ENCODE measurements at regions not wholly inside any gene's neighbourhood (a gene's known extent, or its start where the extent isn't known, plus 50 kb on each side); places are given as distances from the start of the nearest gene placed in this dataset.

DNA sequence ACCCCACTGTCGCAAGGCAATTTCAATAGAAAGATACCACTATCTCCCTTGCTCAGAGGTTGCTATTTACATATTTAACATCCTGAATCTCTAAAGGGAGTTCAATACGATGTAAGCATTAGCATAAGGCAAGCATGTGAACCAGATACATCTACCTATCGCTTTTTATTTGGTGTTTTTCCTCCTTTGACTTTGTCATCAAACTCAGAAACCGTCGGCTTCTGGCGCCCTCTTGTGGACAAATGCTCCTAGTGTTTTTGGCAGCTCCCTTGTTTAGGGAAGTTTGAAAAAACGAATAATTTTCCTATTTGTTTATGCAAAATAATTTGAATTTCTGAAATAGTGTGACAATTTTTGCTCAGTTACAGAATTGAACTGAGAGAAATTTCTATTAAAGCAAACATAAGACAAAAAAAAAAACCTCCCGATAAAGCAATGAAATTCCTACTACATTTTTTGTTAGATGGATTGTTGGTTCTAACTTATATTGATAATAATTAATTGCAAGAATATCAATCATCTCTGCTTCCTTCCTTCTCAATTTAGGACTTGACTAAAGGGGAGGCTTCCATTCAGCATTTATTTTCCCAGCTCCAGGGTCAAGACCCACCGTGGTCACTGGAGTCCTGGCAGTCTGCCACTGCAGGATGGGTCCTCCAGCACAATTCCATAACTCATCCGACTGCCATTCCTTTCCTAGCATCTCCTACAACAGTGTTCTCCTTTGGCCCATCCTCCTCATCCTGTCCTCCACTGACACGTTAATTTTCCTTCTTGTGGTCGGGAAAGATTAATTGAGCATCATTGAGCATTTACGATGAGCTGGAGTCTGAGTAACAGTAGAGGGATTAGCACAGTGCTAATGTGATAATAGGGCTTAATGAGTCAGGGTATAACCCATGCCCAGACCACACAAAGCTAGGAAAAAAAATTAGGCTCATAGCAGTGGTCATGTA lies 131.8 kb upstream of the CHD1 start:
- no peak overlapping the region for H4K8ac ChIP-seq (ENCODE audit: low read depth, low read length)
- no peak overlapping the region for H3K4me2 ChIP-seq (ENCODE audit: insufficient read depth, low read length, poor library complexity, severe bottlenecking)
- WGBS, 2 donors (ENCODE audit: extremely low coverage in 2 of 2, insufficient read length in 2 of 2, insufficient replicate concordance in 1 of 2) = no CpG with 5 or more reads among the region's 13 CpGs
- H3K23ac ChIP-seq (ENCODE audit: low read depth, low read length, poor library complexity) = no peak overlapping the region
- H2AK5ac ChIP-seq (ENCODE audit: low read depth, low read length) = no peak overlapping the region
- H2BK12ac ChIP-seq (ENCODE audit: low read length) = no peak overlapping the region
- H2AFZ ChIP-seq (ENCODE audit: low read length) = no peak overlapping the region
- H3K18ac ChIP-seq (ENCODE audit: low read length) = no peak overlapping the region
- H3K36me3 ChIP-seq (replicated peaks in 1 of 2; ENCODE audit: control insufficient read depth in 2 of 2, insufficient read depth in 2 of 2, low read length in 2 of 2) = no peaks in the 10 kb centered on the region
- no peak overlapping the region for H2BK120ac ChIP-seq (ENCODE audit: low read depth, low read length)
- no peak overlapping the region for H2BK5ac ChIP-seq (ENCODE audit: low read length)
- H3K4me1 ChIP-seq (ENCODE audit: control insufficient read depth in 2 of 2, insufficient read depth in 1 of 2, low read depth in 1 of 2, low read length in 2 of 2) = peaks cover 0 to 2% of the 10 kb centered on the region in 2 donors
- H2BK15ac ChIP-seq (ENCODE audit: low read length) = no peak overlapping the region
- H3K4me3 ChIP-seq (ENCODE audit: low read length in 2 of 2) = no peak overlapping the region
- no peaks in the 10 kb centered on the region for H3K79me1 ChIP-seq (ENCODE audit: low read depth, low read length)
- no peak overlapping the region for H3K9ac ChIP-seq (ENCODE audit: low read depth, low read length, poor library complexity)
- H3K27me3 ChIP-seq (ENCODE audit: control insufficient read depth in 3 of 3, insufficient read depth in 3 of 3, low read depth in 1 of 3, low read length in 3 of 3) = no peaks in the 10 kb centered on the region
- no peak overlapping the region for H3K27ac ChIP-seq (replicated peaks; ENCODE audit: low read length)
- H3K4ac ChIP-seq (ENCODE audit: low read length) = no peak overlapping the region
- no peak overlapping the region for H3K14ac ChIP-seq (ENCODE audit: low read length)
- no peaks in the 10 kb centered on the region for H3K9me3 ChIP-seq (replicated peaks in 1 of 2; ENCODE audit: control insufficient read depth in 2 of 2, insufficient read depth in 1 of 2, low read depth in 1 of 2, low read length in 2 of 2)
- no peak overlapping the region for H4K91ac ChIP-seq (ENCODE audit: low read depth, low read length, poor library complexity)
- peak; percentile 74 for DNase-seq (ENCODE audit: low spot score)

DNA sequence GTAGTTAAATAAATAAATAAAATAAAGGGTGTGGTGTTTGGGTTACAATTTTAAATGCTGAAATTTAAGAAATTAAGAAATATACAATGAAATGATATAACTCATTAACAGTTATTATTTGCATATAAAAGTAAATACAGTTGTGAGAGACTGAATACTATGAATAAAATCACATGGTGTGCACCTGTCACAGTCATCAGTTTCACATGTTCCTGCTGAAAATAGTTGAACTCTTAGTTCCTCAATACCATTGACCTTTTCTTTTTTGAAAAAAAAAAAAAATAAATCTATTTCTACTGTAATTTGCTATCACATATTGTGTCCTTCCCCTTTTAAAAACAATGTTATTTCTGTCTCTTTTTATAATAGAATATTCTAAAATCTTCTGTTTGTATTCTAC lies 130.9 kb upstream of the CHD1 start:
- H3K4me2 ChIP-seq (ENCODE audit: insufficient read depth, low read length, poor library complexity, severe bottlenecking) = no peak overlapping the region
- H2BK15ac ChIP-seq (ENCODE audit: low read length) = no peak overlapping the region

DNA sequence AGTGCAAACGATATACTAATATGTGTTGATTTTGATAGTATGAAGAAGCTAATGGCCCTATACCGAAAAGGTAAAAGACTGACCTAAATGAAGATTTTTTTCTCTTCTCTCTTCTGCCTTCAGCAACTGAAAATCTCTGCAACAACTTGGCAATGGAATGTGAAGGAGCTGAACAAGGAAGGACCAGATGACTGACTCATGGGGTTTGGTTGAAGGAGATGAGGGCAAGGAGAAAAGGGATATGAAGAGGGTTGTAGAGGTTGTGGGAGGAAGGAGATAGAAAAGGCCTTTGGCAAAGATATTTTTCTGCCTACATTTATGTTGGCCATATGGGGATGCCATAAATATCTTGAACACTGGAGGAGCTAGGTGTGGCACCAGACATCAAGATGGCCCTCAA lies 129.7 kb upstream of the CHD1 start:
- Histone ChIP-seq H3K23ac (ENCODE audit: low read depth, low read length, poor library complexity) (no peak overlapping the region), H3K4ac (ENCODE audit: low read length) (no peak overlapping the region), H3K4me1 (ENCODE audit: control insufficient read depth in 2 of 2, insufficient read depth in 1 of 2, low read depth in 1 of 2, low read length in 2 of 2) (peaks cover 0 to 2% of the 10 kb centered on the region in 2 donors), H2BK15ac (ENCODE audit: low read length) (no peak overlapping the region), H2AK5ac (ENCODE audit: low read depth, low read length) (no peak overlapping the region), H3K9me3 (replicated peaks in 1 of 2; ENCODE audit: control insufficient read depth in 2 of 2, insufficient read depth in 1 of 2, low read depth in 1 of 2, low read length in 2 of 2) (no peaks in the 10 kb centered on the region), H3K9ac (ENCODE audit: low read depth, low read length, poor library complexity) (no peak overlapping the region), H2BK5ac (ENCODE audit: low read length) (no peak overlapping the region), H3K4me2 (ENCODE audit: insufficient read depth, low read length, poor library complexity, severe bottlenecking) (no peak overlapping the region), H3K36me3 (replicated peaks in 1 of 2; ENCODE audit: control insufficient read depth in 2 of 2, insufficient read depth in 2 of 2, low read length in 2 of 2) (no peaks in the 10 kb centered on the region), H3K27me3 (ENCODE audit: control insufficient read depth in 3 of 3, insufficient read depth in 3 of 3, low read depth in 1 of 3, low read length in 3 of 3) (no peaks in the 10 kb centered on the region), H2BK120ac (ENCODE audit: low read depth, low read length) (no peak overlapping the region), H3K79me1 (ENCODE audit: low read depth, low read length) (no peaks in the 10 kb centered on the region), H4K91ac (ENCODE audit: low read depth, low read length, poor library complexity) (no peak overlapping the region), H2BK12ac (ENCODE audit: low read length) (no peak overlapping the region), H4K8ac (ENCODE audit: low read depth, low read length) (no peak overlapping the region), H2AFZ (ENCODE audit: low read length) (no peak overlapping the region), H3K18ac (ENCODE audit: low read length) (no peak overlapping the region), H3K14ac (ENCODE audit: low read length) (no peak overlapping the region), H3K27ac (replicated peaks; ENCODE audit: low read length) (no peak overlapping the region), H3K4me3 (ENCODE audit: low read length in 2 of 2) (no peak overlapping the region)
- no CpG with 5 or more reads among the region's 2 CpGs for WGBS, 2 donors (ENCODE audit: extremely low coverage in 2 of 2, insufficient read length in 2 of 2, insufficient replicate concordance in 1 of 2)
- no peak for DNase-seq (ENCODE audit: low spot score)

More for the DNA sequence above, 130.9 kb upstream of the CHD1 start:
- Histone ChIP-seq H2AK5ac (ENCODE audit: low read depth, low read length) (no peak overlapping the region), H2AFZ (ENCODE audit: low read length) (no peak overlapping the region), H4K8ac (ENCODE audit: low read depth, low read length) (no peak overlapping the region), H3K4me1 (ENCODE audit: control insufficient read depth in 2 of 2, insufficient read depth in 1 of 2, low read depth in 1 of 2, low read length in 2 of 2) (peaks cover 0 to 2% of the 10 kb centered on the region in 2 donors), H3K36me3 (replicated peaks in 1 of 2; ENCODE audit: control insufficient read depth in 2 of 2, insufficient read depth in 2 of 2, low read length in 2 of 2) (no peaks in the 10 kb centered on the region), H3K9ac (ENCODE audit: low read depth, low read length, poor library complexity) (no peak overlapping the region), H3K23ac (ENCODE audit: low read depth, low read length, poor library complexity) (no peak overlapping the region), H3K79me1 (ENCODE audit: low read depth, low read length) (no peaks in the 10 kb centered on the region), H3K18ac (ENCODE audit: low read length) (no peak overlapping the region), H3K14ac (ENCODE audit: low read length) (no peak overlapping the region), H3K27me3 (ENCODE audit: control insufficient read depth in 3 of 3, insufficient read depth in 3 of 3, low read depth in 1 of 3, low read length in 3 of 3) (no peaks in the 10 kb centered on the region), H3K9me3 (replicated peaks in 1 of 2; ENCODE audit: control insufficient read depth in 2 of 2, insufficient read depth in 1 of 2, low read depth in 1 of 2, low read length in 2 of 2) (no peaks in the 10 kb centered on the region), H3K27ac (replicated peaks; ENCODE audit: low read length) (no peak overlapping the region), H4K91ac (ENCODE audit: low read depth, low read length, poor library complexity) (no peak overlapping the region), H3K4ac (ENCODE audit: low read length) (no peak overlapping the region), H2BK12ac (ENCODE audit: low read length) (no peak overlapping the region), H2BK5ac (ENCODE audit: low read length) (no peak overlapping the region), H3K4me3 (ENCODE audit: low read length in 2 of 2) (no peak overlapping the region), H2BK120ac (ENCODE audit: low read depth, low read length) (no peak overlapping the region)
- no peak for DNase-seq (ENCODE audit: low spot score)

DNA sequence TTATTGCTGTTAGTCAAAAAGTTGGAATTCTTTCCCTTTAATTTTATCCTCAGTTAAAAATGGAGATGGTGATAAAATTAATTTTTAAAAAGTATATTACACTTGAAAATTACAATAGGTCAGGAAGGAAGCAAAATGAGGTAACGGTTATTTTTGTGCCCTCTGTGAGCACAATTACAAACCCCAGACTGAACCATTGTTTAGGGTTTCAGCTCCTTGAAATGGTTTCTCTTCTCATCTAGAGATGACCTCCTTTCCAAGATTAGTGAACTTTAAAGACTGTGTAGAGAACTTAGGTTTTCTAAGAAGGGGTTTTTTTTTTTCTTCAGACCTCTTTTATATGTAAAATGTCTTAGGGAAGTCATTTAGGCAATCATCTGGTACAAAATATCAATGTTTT lies 126.2 kb upstream of the CHD1 start:
- no peak overlapping the region for H3K18ac ChIP-seq (ENCODE audit: low read length)
- no peak overlapping the region for H2BK5ac ChIP-seq (ENCODE audit: low read length)
- peaks cover 0 to 2% of the 10 kb centered on the region in 2 donors for H3K4me1 ChIP-seq (ENCODE audit: control insufficient read depth in 2 of 2, insufficient read depth in 1 of 2, low read depth in 1 of 2, low read length in 2 of 2)
- H3K4ac ChIP-seq (ENCODE audit: low read length) = no peak overlapping the region
- H2BK15ac ChIP-seq (ENCODE audit: low read length) = no peak overlapping the region
- H3K4me2 ChIP-seq (ENCODE audit: insufficient read depth, low read length, poor library complexity, severe bottlenecking) = no peak overlapping the region
- H2AFZ ChIP-seq (ENCODE audit: low read length) = no peak overlapping the region
- H2AK5ac ChIP-seq (ENCODE audit: low read depth, low read length) = no peak overlapping the region
- no peaks in the 10 kb centered on the region for H3K79me1 ChIP-seq (ENCODE audit: low read depth, low read length)
- no peak overlapping the region for H2BK12ac ChIP-seq (ENCODE audit: low read length)
- no peak overlapping the region for H3K27ac ChIP-seq (replicated peaks; ENCODE audit: low read length)
- no peaks in the 10 kb centered on the region for H3K27me3 ChIP-seq (ENCODE audit: control insufficient read depth in 3 of 3, insufficient read depth in 3 of 3, low read depth in 1 of 3, low read length in 3 of 3)
- no peak overlapping the region for H3K23ac ChIP-seq (ENCODE audit: low read depth, low read length, poor library complexity)
- no peak for DNase-seq (ENCODE audit: low spot score)
- no CpG with 5 or more reads among the region's 1 CpG for WGBS, 2 donors (ENCODE audit: extremely low coverage in 2 of 2, insufficient read length in 2 of 2, insufficient replicate concordance in 1 of 2)
- H3K9ac ChIP-seq (ENCODE audit: low read depth, low read length, poor library complexity) = no peak overlapping the region
- H3K36me3 ChIP-seq (replicated peaks in 1 of 2; ENCODE audit: control insufficient read depth in 2 of 2, insufficient read depth in 2 of 2, low read length in 2 of 2) = no peaks in the 10 kb centered on the region
- no peaks in the 10 kb centered on the region for H3K9me3 ChIP-seq (replicated peaks in 1 of 2; ENCODE audit: control insufficient read depth in 2 of 2, insufficient read depth in 1 of 2, low read depth in 1 of 2, low read length in 2 of 2)
- H4K91ac ChIP-seq (ENCODE audit: low read depth, low read length, poor library complexity) = no peak overlapping the region
- H3K14ac ChIP-seq (ENCODE audit: low read length) = no peak overlapping the region
- no peak overlapping the region for H4K8ac ChIP-seq (ENCODE audit: low read depth, low read length)
- no peak overlapping the region for H2BK120ac ChIP-seq (ENCODE audit: low read depth, low read length)
- H3K4me3 ChIP-seq (ENCODE audit: low read length in 2 of 2) = no peak overlapping the region
